HCT116 (cell line): ENCODE measurements at regions not wholly inside any gene's neighbourhood (a gene's known extent, or its start where the extent isn't known, plus 50 kb on each side); places are given as distances from the start of the nearest gene placed in this dataset.

Source experiments
- CBX3 ChIP-seq: IDR thresholded peaks from 2 replicates; pipeline ENCODE4 v1.6.1; 2012; ENCODE audit warnings: low read depth
- CTCF ChIP-seq, 3 experiments: fragments of 200-600 bp in 1 of 3; sonication (generic) in 1 of 3; IDR thresholded peaks in 2 of 3; conservative IDR thresholded peaks in 1 of 3; 2 replicates each; pipeline ENCODE4 v1.5.1; 2012 to 2017; ENCODE audit warnings: low read depth in 2 of 3, low read length in 2 of 3, antibody characterized with exemption in 1 of 3, borderline replicate concordance in 1 of 3, control low read depth in 1 of 3, mild to moderate bottlenecking in 1 of 3, mixed read lengths in 1 of 3, mixed run types in 1 of 3, moderate library complexity in 1 of 3; ENCODE audit not compliant: insufficient read depth in 1 of 3
- ELF1 ChIP-seq: IDR thresholded peaks from 2 replicates; pipeline ENCODE4 v1.6.1; 2012; ENCODE audit warnings: low read depth, borderline replicate concordance
- EZH2 ChIP-seq: fragments of 200-600 bp; sonication (generic); IDR thresholded peaks from 2 replicates; pipeline ENCODE4 v1.6.1; 2017; ENCODE audit warnings: antibody characterized with exemption, mixed run types
- EZH2phosphoT487 ChIP-seq: fragments of 200-600 bp; IDR thresholded peaks from 2 replicates; pipeline ENCODE4 v1.6.1; 2018; ENCODE audit warnings: antibody characterized with exemption, borderline replicate concordance
- FOSL1 ChIP-seq: IDR thresholded peaks from 2 replicates; pipeline ENCODE4 v1.6.1; 2012; ENCODE audit warnings: low read depth
- MAX ChIP-seq: IDR thresholded peaks from 2 replicates; pipeline ENCODE4 v1.6.1; 2012
- POLR2A ChIP-seq: IDR thresholded peaks from 2 replicates; pipeline ENCODE4 v1.7.0; 2011; ENCODE audit warnings: borderline replicate concordance; ENCODE audit not compliant: insufficient read depth, insufficient read length; ENCODE audit errors: extremely low read depth
- POLR2AphosphoS5 ChIP-seq: IDR thresholded peaks from 2 replicates; pipeline ENCODE4 v1.6.1; 2011; ENCODE audit warnings: mild to moderate bottlenecking, low read depth, low read length, moderate library complexity
- RAD21 ChIP-seq: IDR thresholded peaks from 2 replicates; pipeline ENCODE4 v1.6.1; 2012; ENCODE audit warnings: low read depth, mild to moderate bottlenecking
- SP1 ChIP-seq: IDR thresholded peaks from 2 replicates; pipeline ENCODE4 v1.6.1; 2012; ENCODE audit warnings: low read depth
- SRF ChIP-seq: IDR thresholded peaks from 2 replicates; pipeline ENCODE4 v1.6.1; 2012; ENCODE audit warnings: low read depth
- YY1 ChIP-seq: IDR thresholded peaks from 2 replicates; pipeline ENCODE4 v1.6.1; 2011; ENCODE audit warnings: low read length, low read depth, moderate library complexity, mild to moderate bottlenecking; ENCODE audit not compliant: insufficient replicate concordance; ENCODE audit errors: extremely low read depth
- ZNF274 ChIP-seq: fragments of 200-500 bp; sonication (Bioruptor generic); IDR thresholded peaks from 2 replicates; pipeline ENCODE4 v1.6.1; 2014; ENCODE audit warnings: mild to moderate bottlenecking, low read depth, low read length, inconsistent platforms

GRCh38 chr20:43843965-43844660, 70.5 kb upstream of the TOX2 start:
- TF ChIP-seq POLR2AphosphoS5 (no peak), FOSL1 (no peak), RAD21 (no peak), POLR2A (no peak), EZH2phosphoT487 (no peak), MAX (no peak), CTCF (IDR thresholded peaks at IDR 0.05 in 2 of 3, conservative IDR thresholded peaks at IDR 0.05 in 1 of 3; ENCODE audit: borderline replicate concordance in 1 of 3, insufficient read depth in 1 of 3, low read depth in 2 of 3, low read length in 2 of 3) (no peak), YY1 (no peak), EZH2 (no peak), CBX3 (no peak), SRF (no peak), ELF1 (no peak), SP1 (no peak), ZNF274 (no peak)
